Keratinocyte (primary cell): ENCODE measurements at regions not wholly inside any gene's neighbourhood (a gene's known extent, or its start where the extent isn't known, plus 50 kb on each side); places are given as distances from the start of the nearest gene placed in this dataset.
A peak's percentile ranks its signal among the peaks of the same experiment; 100 is the strongest.

Source experiments
- DNase-seq: peaks from one replicate; pipeline ENCODE4 v3.0.0-alpha.2; 2011; ENCODE audit warnings: low read depth, missing footprints, low spot score
- FAIRE-seq: peaks from 2 replicates; lab custom pipeline; 2011; peaks lifted over from hg19 to GRCh38; lab: Jason Lieb, UNC
- H2AFZ ChIP-seq: 2 replicates; pipeline ENCODE4 v1.6.0; 2012; ENCODE audit warnings: low read length, control low read depth, inconsistent platforms; ENCODE audit not compliant: control insufficient read depth
- H3K27ac ChIP-seq: 2 replicates; pipeline ENCODE4 v1.5.1; 2011; ENCODE audit warnings: low read length; ENCODE audit not compliant: control insufficient read depth, insufficient read depth
- H3K27me3 ChIP-seq: 3 replicates; pipeline ENCODE4 v1.6.0; 2011; ENCODE audit warnings: low read length; ENCODE audit not compliant: control insufficient read depth, insufficient read depth; ENCODE audit errors: extremely low read depth
- H3K36me3 ChIP-seq, 2 experiments: 2 replicates in 1 of 2; 3 replicates in 1 of 2; pipeline ENCODE4 v1.5.1; 2011; ENCODE audit warnings: low read length in 2 of 2, mild to moderate bottlenecking in 1 of 2; ENCODE audit not compliant: control insufficient read depth in 2 of 2, insufficient read depth in 2 of 2; ENCODE audit errors: extremely low read depth in 1 of 2
- H3K4me1 ChIP-seq: 3 replicates; pipeline ENCODE4 v1.5.1; 2011; ENCODE audit warnings: low read length; ENCODE audit not compliant: control insufficient read depth, insufficient read depth; ENCODE audit errors: extremely low read depth
- H3K4me2 ChIP-seq: 3 replicates; pipeline ENCODE4 v1.6.0; 2011; ENCODE audit warnings: low read depth, low read length; ENCODE audit not compliant: control insufficient read depth, insufficient read depth; ENCODE audit errors: extremely low read depth
- H3K4me3 ChIP-seq, 3 experiments: fragments of 200-600 bp in 1 of 3; sonication (generic) in 1 of 3; 2 replicates in 2 of 3; 3 replicates in 1 of 3; pipeline ENCODE4 v1.5.1; 2011 to 2016; ENCODE audit warnings: low read length in 3 of 3, mild to moderate bottlenecking in 3 of 3, control low read depth in 2 of 3, inconsistent platforms in 1 of 3, low read depth in 1 of 3, mixed read lengths in 1 of 3, mixed run types in 1 of 3, moderate library complexity in 1 of 3; ENCODE audit not compliant: control insufficient read depth in 2 of 3, insufficient read depth in 2 of 3; ENCODE audit errors: extremely low read depth in 1 of 3
- H3K79me2 ChIP-seq: 2 replicates; pipeline ENCODE4 v1.6.0; 2012; ENCODE audit warnings: low read length; ENCODE audit not compliant: control insufficient read depth, insufficient read depth
- H3K9ac ChIP-seq: 3 replicates; pipeline ENCODE4 v1.6.0; 2011; ENCODE audit warnings: low read length; ENCODE audit not compliant: control insufficient read depth, insufficient read depth; ENCODE audit errors: extremely low read depth
- H3K9me1 ChIP-seq: 3 replicates; pipeline ENCODE4 v1.6.0; 2011; ENCODE audit warnings: low read length; ENCODE audit not compliant: control insufficient read depth, insufficient read depth; ENCODE audit errors: extremely low read depth
- H3K9me3 ChIP-seq: 2 replicates; pipeline ENCODE4 v1.5.1; 2012; ENCODE audit warnings: low read depth, low read length; ENCODE audit not compliant: control insufficient read depth
- H4K20me1 ChIP-seq: 3 replicates; pipeline ENCODE4 v1.6.0; 2011; ENCODE audit warnings: low read length; ENCODE audit not compliant: control insufficient read depth, insufficient read depth; ENCODE audit errors: extremely low read depth
- EZH2 ChIP-seq: IDR thresholded peaks from one replicate; pipeline ENCODE4 v1.6.1; 2012; ENCODE audit warnings: inconsistent platforms, mild to moderate bottlenecking, low read length, moderate library complexity
- dilution Hi-C: fragments of 300-500 bp; cut with MboI; formaldehyde crosslinking; loops from one replicate; pipeline ENCODE4 v1.7.0; 2020; ENCODE audit warnings: low sequenced_read_pairs; ENCODE audit not compliant: extremely low pct_ligation_motif_present
- TF ChIP-seq, protein P1 (sequence below), 3 experiments: IDR thresholded peaks in 1 of 3; conservative IDR thresholded peaks in 1 of 3; optimal IDR thresholded peaks in 1 of 3; 2 replicates in 2 of 3; 3 replicates in 1 of 3; pipeline versions ENCODE3 to v1.5.1; 2011; ENCODE audit warnings: low read length in 3 of 3, mild to moderate bottlenecking in 3 of 3, moderate library complexity in 2 of 3, control low read depth in 1 of 3, inconsistent platforms in 1 of 3; ENCODE audit not compliant: insufficient read depth in 2 of 3; ENCODE audit errors: extremely low read depth in 1 of 3

- H3K27me3 ChIP-seq: no peaks in the 10 kb centered on the region
- no peak overlapping the region for H3K4me2 ChIP-seq
- peaks cover 41% of the 10 kb centered on the region for H3K4me1 ChIP-seq
- no peak for TF ChIP-seq EZH2
- TF ChIP-seq, protein P1, sequence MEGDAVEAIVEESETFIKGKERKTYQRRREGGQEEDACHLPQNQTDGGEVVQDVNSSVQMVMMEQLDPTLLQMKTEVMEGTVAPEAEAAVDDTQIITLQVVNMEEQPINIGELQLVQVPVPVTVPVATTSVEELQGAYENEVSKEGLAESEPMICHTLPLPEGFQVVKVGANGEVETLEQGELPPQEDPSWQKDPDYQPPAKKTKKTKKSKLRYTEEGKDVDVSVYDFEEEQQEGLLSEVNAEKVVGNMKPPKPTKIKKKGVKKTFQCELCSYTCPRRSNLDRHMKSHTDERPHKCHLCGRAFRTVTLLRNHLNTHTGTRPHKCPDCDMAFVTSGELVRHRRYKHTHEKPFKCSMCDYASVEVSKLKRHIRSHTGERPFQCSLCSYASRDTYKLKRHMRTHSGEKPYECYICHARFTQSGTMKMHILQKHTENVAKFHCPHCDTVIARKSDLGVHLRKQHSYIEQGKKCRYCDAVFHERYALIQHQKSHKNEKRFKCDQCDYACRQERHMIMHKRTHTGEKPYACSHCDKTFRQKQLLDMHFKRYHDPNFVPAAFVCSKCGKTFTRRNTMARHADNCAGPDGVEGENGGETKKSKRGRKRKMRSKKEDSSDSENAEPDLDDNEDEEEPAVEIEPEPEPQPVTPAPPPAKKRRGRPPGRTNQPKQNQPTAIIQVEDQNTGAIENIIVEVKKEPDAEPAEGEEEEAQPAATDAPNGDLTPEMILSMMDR (optimal IDR thresholded peaks at IDR 0.05 in 1 of 3, IDR thresholded peaks at IDR 0.05 in 1 of 3, conservative IDR thresholded peaks at IDR 0.05 in 1 of 3; ENCODE audit: extremely low read depth in 1 of 3, insufficient read depth in 2 of 3, low read length in 3 of 3): no peak
- H3K9me1 ChIP-seq: no peaks in the 10 kb centered on the region
- dilution Hi-C loops: no loop called here
- H3K36me3 ChIP-seq: no peaks in the 10 kb centered on the region
- DNase-seq (no peak), FAIRE-seq (no peak)
- H3K9ac ChIP-seq: no peak overlapping the region
- H3K79me2 ChIP-seq: no peaks in the 10 kb centered on the region
- H2AFZ ChIP-seq: no peak overlapping the region
- H3K27ac ChIP-seq: no peak overlapping the region
- H3K9me3 ChIP-seq: no peaks in the 10 kb centered on the region
- H4K20me1 ChIP-seq: no peaks in the 10 kb centered on the region
- H3K4me3 ChIP-seq: no peak overlapping the region
Observed at GRCh38 chr2:7704296-7704865, 787.2 kb downstream of the RNF144A start.

GRCh38 chr2:7706791-7707190 is 789.6 kb downstream of the RNF144A start:
- no peaks in the 10 kb centered on the region for H3K36me3 ChIP-seq
- dilution Hi-C loops: no loop called here
- H3K4me2 ChIP-seq: peak overlapping the region; percentile 22
- TF ChIP-seq, protein P1 (optimal IDR thresholded peaks at IDR 0.05 in 1 of 3, IDR thresholded peaks at IDR 0.05 in 1 of 3, conservative IDR thresholded peaks at IDR 0.05 in 1 of 3; ENCODE audit: extremely low read depth in 1 of 3, insufficient read depth in 2 of 3, low read length in 3 of 3): no peak
- no peak for TF ChIP-seq EZH2
- H3K9ac ChIP-seq: no peak overlapping the region
- H3K4me3 ChIP-seq: no peak overlapping the region
- H3K9me1 ChIP-seq: no peaks in the 10 kb centered on the region
- H3K79me2 ChIP-seq: no peaks in the 10 kb centered on the region
- peak overlapping the region; percentile 57 for H3K27ac ChIP-seq
- no peaks in the 10 kb centered on the region for H3K9me3 ChIP-seq
- H3K4me1 ChIP-seq: peaks cover 46% of the 10 kb centered on the region
- no peaks in the 10 kb centered on the region for H3K27me3 ChIP-seq
- FAIRE-seq (no peak), DNase-seq (no peak)
- no peaks in the 10 kb centered on the region for H4K20me1 ChIP-seq
- no peak overlapping the region for H2AFZ ChIP-seq
